ENCODE measurements at regions not wholly inside any gene's neighbourhood (a gene's known extent, or its start where the extent isn't known, plus 50 kb on each side); places are given as distances from the start of the nearest gene placed in this dataset.

DNA sequence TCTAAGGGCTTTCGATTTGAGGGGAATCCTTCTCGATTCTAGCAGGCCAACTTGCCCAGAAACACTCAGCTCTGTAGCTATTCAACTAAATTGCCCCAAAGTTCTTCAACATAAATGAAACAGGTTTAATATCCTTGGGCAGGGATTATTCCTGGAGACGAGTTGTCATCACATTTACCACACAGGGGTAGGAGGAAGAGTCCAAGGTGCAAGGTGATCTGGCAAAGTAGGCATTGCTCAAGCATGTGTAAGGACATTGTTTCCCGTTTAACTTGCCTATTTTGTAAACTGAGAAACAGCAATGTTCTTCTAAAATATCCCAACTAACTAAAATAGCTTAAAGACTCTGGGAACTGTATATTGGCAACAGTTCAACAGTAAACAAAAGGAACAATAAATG is 814.3 kb downstream of the BCL11A start:
- TF ChIP-seq, protein P1, sequence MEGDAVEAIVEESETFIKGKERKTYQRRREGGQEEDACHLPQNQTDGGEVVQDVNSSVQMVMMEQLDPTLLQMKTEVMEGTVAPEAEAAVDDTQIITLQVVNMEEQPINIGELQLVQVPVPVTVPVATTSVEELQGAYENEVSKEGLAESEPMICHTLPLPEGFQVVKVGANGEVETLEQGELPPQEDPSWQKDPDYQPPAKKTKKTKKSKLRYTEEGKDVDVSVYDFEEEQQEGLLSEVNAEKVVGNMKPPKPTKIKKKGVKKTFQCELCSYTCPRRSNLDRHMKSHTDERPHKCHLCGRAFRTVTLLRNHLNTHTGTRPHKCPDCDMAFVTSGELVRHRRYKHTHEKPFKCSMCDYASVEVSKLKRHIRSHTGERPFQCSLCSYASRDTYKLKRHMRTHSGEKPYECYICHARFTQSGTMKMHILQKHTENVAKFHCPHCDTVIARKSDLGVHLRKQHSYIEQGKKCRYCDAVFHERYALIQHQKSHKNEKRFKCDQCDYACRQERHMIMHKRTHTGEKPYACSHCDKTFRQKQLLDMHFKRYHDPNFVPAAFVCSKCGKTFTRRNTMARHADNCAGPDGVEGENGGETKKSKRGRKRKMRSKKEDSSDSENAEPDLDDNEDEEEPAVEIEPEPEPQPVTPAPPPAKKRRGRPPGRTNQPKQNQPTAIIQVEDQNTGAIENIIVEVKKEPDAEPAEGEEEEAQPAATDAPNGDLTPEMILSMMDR (IDR thresholded peaks at IDR 0.05) = no peak
- no peak for TF ChIP-seq POLR2A (IDR thresholded peaks at IDR 0.05)
